ENCODE measurements at regions not wholly inside any gene's neighbourhood (a gene's known extent, or its start where the extent isn't known, plus 50 kb on each side); places are given as distances from the start of the nearest gene placed in this dataset.

- intact Hi-C loops (cut with micrococcal nuclease) = loop anchor here (5.0 kb wide), 1 partner anchor 68 kb away; no protein-coding TSS in a partner anchor
- H3K9me3 ChIP-seq (ENCODE audit: control insufficient read depth in 1 of 2, insufficient read depth in 1 of 2, low read depth in 1 of 2, low read length in 2 of 2) = no peaks in the 10 kb centered on the region
- no peak overlapping the region for H3K27ac ChIP-seq (ENCODE audit: low read depth, low read length)
- no peak for TF ChIP-seq TCF7L2 (IDR thresholded peaks at IDR 0.05; ENCODE audit: borderline replicate concordance, extremely low read depth, insufficient read depth, insufficient read length)
- no peaks in the 10 kb centered on the region for H3K9me2 ChIP-seq (ENCODE audit: insufficient read depth)
- no peak overlapping the region for H3K4me3 ChIP-seq (replicated peaks in 1 of 2; ENCODE audit: low read depth in 1 of 2, low read length in 2 of 2)
- H2AFZ ChIP-seq (ENCODE audit: low read depth, low read length, poor library complexity, severe bottlenecking) = no peak overlapping the region
- no peaks in the 10 kb centered on the region for H4K20me1 ChIP-seq (ENCODE audit: insufficient read depth)
- POLR2A ChIA-PET = no interaction called here
- CTCF ChIA-PET = no interaction called here
- H3K36me3 ChIP-seq (ENCODE audit: control insufficient read depth in 1 of 2, insufficient read depth in 2 of 2, low read length in 2 of 2) = no peaks in the 10 kb centered on the region
- no peaks in the 10 kb centered on the region for H3K27me3 ChIP-seq (ENCODE audit: insufficient read depth, low read length)
- H3K4me2 ChIP-seq (ENCODE audit: low read length) = no peak overlapping the region
- no peaks in the 10 kb centered on the region for H3K4me1 ChIP-seq (ENCODE audit: control insufficient read depth in 1 of 2, insufficient read depth in 2 of 2, low read length in 2 of 2)
- ATAC-seq (no peak), DNase-seq (ENCODE audit: low read depth, low spot score) (no peak)
- BruUV-seq (replicated peaks) = no TSS peak
- RAD21 ChIA-PET (ENCODE audit: low non-redundant PET in 1 of 2, low total read pairs in 2 of 2, uncharacterized antibody in 2 of 2, unreplicated experiment in 2 of 2) = no interaction called here
- no peak overlapping the region for H3K9ac ChIP-seq (ENCODE audit: low read length)
- H3K79me2 ChIP-seq (ENCODE audit: insufficient read depth, low read length) = no peaks in the 10 kb centered on the region
Measured at GRCh38 chr12:19639781-19640415, 200.6 kb downstream of the AEBP2 start.

GRCh38 chr12:19641235-19642080, 202.2 kb downstream of the AEBP2 start:
- intact Hi-C loops (cut with micrococcal nuclease) = loop anchor here (5.0 kb wide), 1 partner anchor 69 kb away; no protein-coding TSS in a partner anchor
- Histone ChIP-seq H3K27ac (ENCODE audit: low read depth, low read length) (no peak overlapping the region), H3K36me3 (ENCODE audit: control insufficient read depth in 1 of 2, insufficient read depth in 2 of 2, low read length in 2 of 2) (no peaks in the 10 kb centered on the region), H2AFZ (ENCODE audit: low read depth, low read length, poor library complexity, severe bottlenecking) (no peak overlapping the region), H3K9ac (ENCODE audit: low read length) (no peak overlapping the region), H4K20me1 (ENCODE audit: insufficient read depth) (no peaks in the 10 kb centered on the region), H3K79me2 (ENCODE audit: insufficient read depth, low read length) (no peaks in the 10 kb centered on the region), H3K4me3 (replicated peaks in 1 of 2; ENCODE audit: low read depth in 1 of 2, low read length in 2 of 2) (no peak overlapping the region), H3K9me2 (ENCODE audit: insufficient read depth) (no peaks in the 10 kb centered on the region), H3K27me3 (ENCODE audit: insufficient read depth, low read length) (no peaks in the 10 kb centered on the region), H3K9me3 (ENCODE audit: control insufficient read depth in 1 of 2, insufficient read depth in 1 of 2, low read depth in 1 of 2, low read length in 2 of 2) (no peaks in the 10 kb centered on the region), H3K4me2 (ENCODE audit: low read length) (no peak overlapping the region), H3K4me1 (ENCODE audit: control insufficient read depth in 1 of 2, insufficient read depth in 2 of 2, low read length in 2 of 2) (no peaks in the 10 kb centered on the region)
- BruUV-seq (replicated peaks) = no TSS peak
- no peak for DNase-seq (ENCODE audit: low read depth, low spot score)
- ChIA-PET CTCF (interaction anchor here (0.7 kb wide), 1 partner anchor 960 kb away, joined by 3 read pairs; no protein-coding TSS in a partner anchor), POLR2A (no interaction called here), RAD21 (ENCODE audit: low non-redundant PET in 1 of 2, low total read pairs in 2 of 2, uncharacterized antibody in 2 of 2, unreplicated experiment in 2 of 2) (no interaction called here)
- ATAC-seq = no peak
- TF ChIP-seq SP1 (IDR thresholded peaks at IDR 0.05; ENCODE audit: low read depth) (no peak), CTCF (IDR thresholded peaks at IDR 0.05 in 2 of 3, conservative IDR thresholded peaks at IDR 0.05 in 1 of 3; ENCODE audit: borderline replicate concordance in 1 of 3, insufficient read depth in 1 of 3, low read depth in 2 of 3, low read length in 2 of 3) (no peak), ATF3 (IDR thresholded peaks at IDR 0.05) (no peak), EGR1 (IDR thresholded peaks at IDR 0.05; ENCODE audit: low read depth) (no peak), CBX3 (IDR thresholded peaks at IDR 0.05; ENCODE audit: low read depth) (no peak), MAX (IDR thresholded peaks at IDR 0.05) (no peak), TCF7L2 (IDR thresholded peaks at IDR 0.05; ENCODE audit: borderline replicate concordance, extremely low read depth, insufficient read depth, insufficient read length) (no peak), FOSL1 (IDR thresholded peaks at IDR 0.05; ENCODE audit: low read depth) (no peak), ZBTB33 (IDR thresholded peaks at IDR 0.05; ENCODE audit: extremely low read depth, insufficient replicate concordance, low read length) (no peak), JUND (IDR thresholded peaks at IDR 0.05) (no peak), RAD21 (IDR thresholded peaks at IDR 0.05; ENCODE audit: low read depth) (no peak), POLR2A (IDR thresholded peaks at IDR 0.05; ENCODE audit: borderline replicate concordance, extremely low read depth, insufficient read depth, insufficient read length) (no peak), YY1 (IDR thresholded peaks at IDR 0.05; ENCODE audit: extremely low read depth, insufficient replicate concordance, low read depth, low read length) (no peak), POLR2AphosphoS5 (IDR thresholded peaks at IDR 0.05; ENCODE audit: low read depth, low read length) (no peak)
